GM12878 (cell line): ENCODE measurements at regions not wholly inside any gene's neighbourhood (a gene's known extent, or its start where the extent isn't known, plus 50 kb on each side); places are given as distances from the start of the nearest gene placed in this dataset.

Source experiments
- ATAC-seq: fragments of 200-7000 bp; cut with Tn5 transposase; 3 replicates; pipeline ENCODE4 v1.9.1; 2020; ENCODE audit warnings: mild to moderate bottlenecking, moderate library complexity
- BruUV-seq: library from RNA; stranded (reverse); fragments of 400-500 nt; replicated peaks from 2 replicates; lab custom pipeline; 2021; lab: Mats Ljungman, UMichigan
- CTCF ChIA-PET: fragments of 300-600 bp; sonication (Branson Sonifier 250); formaldehyde crosslinking; extraction: SDS; loops from one replicate; lab custom pipeline; 2021; ENCODE audit warnings: inconsistent platforms; lab: Yijun Ruan, JAX
- POLR2A ChIA-PET: fragments of 350-600 bp; formaldehyde crosslinking; extraction: SDS; loops from one replicate; lab custom pipeline; 2021; ENCODE audit warnings: inconsistent platforms; lab: Charles Lee
- RAD21 ChIA-PET: fragments of 300-600 bp; sonication (Branson Sonifier 250); formaldehyde crosslinking; loops from one replicate; lab custom pipeline; 2023; ENCODE audit warnings: antibody characterized with exemption; ENCODE audit not compliant: unreplicated experiment; lab: Charles Lee
- SMC1A ChIA-PET: fragments of 300-600 bp; sonication (Branson Sonifier 250); formaldehyde crosslinking; loops from one replicate; lab custom pipeline; 2023; ENCODE audit not compliant: unreplicated experiment, uncharacterized antibody; lab: Charles Lee
- DNase-seq: peaks from one replicate; pipeline ENCODE4 v3.0.0-alpha.2; 2011; ENCODE audit warnings: low read depth, low spot score
- FAIRE-seq: peaks from 3 replicates; lab custom pipeline; 2011; peaks lifted over from hg19 to GRCh38; lab: Jason Lieb, UNC
- H2AFZ ChIP-seq: 2 replicates; pipeline ENCODE4 v1.6.0; 2011; ENCODE audit warnings: low read depth, low read length, control low read depth; ENCODE audit not compliant: control insufficient read depth
- H3K27ac ChIP-seq: 2 replicates; pipeline ENCODE4 v1.5.1; 2011; ENCODE audit warnings: control low read depth; ENCODE audit not compliant: control insufficient read depth, insufficient read depth
- H3K27me3 ChIP-seq, 2 experiments: replicated peaks in 1 of 2; 2 replicates each; pipeline versions ENCODE4 v1.6.0 to v1.6.1; 2011; ENCODE audit warnings: low read length in 1 of 2; ENCODE audit not compliant: control insufficient read depth in 2 of 2, insufficient read depth in 2 of 2
- H3K36me3 ChIP-seq, 2 experiments: 2 replicates each; pipeline ENCODE4 v1.5.1; 2011; ENCODE audit warnings: low read length in 1 of 2; ENCODE audit not compliant: control insufficient read depth in 2 of 2, insufficient read depth in 2 of 2
- H3K4me1 ChIP-seq: 2 replicates; pipeline ENCODE4 v1.6.1; 2011; ENCODE audit warnings: mild to moderate bottlenecking, low read length, moderate library complexity, mixed read lengths; ENCODE audit not compliant: control insufficient read depth, insufficient read depth
- H3K4me2 ChIP-seq: 2 replicates; pipeline ENCODE4 v1.6.0; 2011; ENCODE audit warnings: control low read depth; ENCODE audit not compliant: control insufficient read depth, insufficient read depth
- H3K4me3 ChIP-seq: fragments of 200-600 bp; sonication (generic); 2 replicates; pipeline ENCODE4 v1.5.1; 2016
- H3K79me2 ChIP-seq: 2 replicates; pipeline ENCODE4 v1.6.0; 2011; ENCODE audit warnings: low read length; ENCODE audit not compliant: control insufficient read depth, insufficient read depth
- H3K9ac ChIP-seq: 2 replicates; pipeline ENCODE4 v1.8.0; 2011; ENCODE audit warnings: low read length, control low read depth, mixed read lengths; ENCODE audit not compliant: control insufficient read depth, insufficient read depth
- H3K9me3 ChIP-seq: replicated peaks from 3 replicates; pipeline ENCODE4 v1.5.1; 2011; ENCODE audit warnings: mild to moderate bottlenecking, low read length; ENCODE audit not compliant: control insufficient read depth, insufficient read depth
- H4K20me1 ChIP-seq: 2 replicates; pipeline ENCODE4 v1.6.0; 2011; ENCODE audit not compliant: control insufficient read depth, insufficient read depth
- CBX5 ChIP-seq: sonication (generic); IDR thresholded peaks from 2 replicates; pipeline ENCODE4 v1.6.1; 2016; ENCODE audit warnings: low read depth, moderate library complexity, mild to moderate bottlenecking, inconsistent platforms
- CEBPB ChIP-seq, 2 experiments: fragments of 150-350 bp in 1 of 2; IDR thresholded peaks; 2 replicates each; pipeline ENCODE4 v1.6.1; 2012 to 2014; ENCODE audit warnings: low read depth in 2 of 2, low read length in 2 of 2, borderline replicate concordance in 1 of 2, inconsistent platforms in 1 of 2
- GABPA ChIP-seq: IDR thresholded peaks from 2 replicates; pipeline ENCODE4 v1.6.1; 2014; ENCODE audit warnings: antibody characterized with exemption, low read depth, mild to moderate bottlenecking, inconsistent platforms
- GATAD2B ChIP-seq: fragments of 450-650 bp; conservative IDR thresholded peaks from 2 replicates; pipeline ENCODE4 v1.6.1; 2017; ENCODE audit warnings: low read depth, mild to moderate bottlenecking, moderate library complexity
- MTA2 ChIP-seq: fragments of 450-650 bp; IDR thresholded peaks from 2 replicates; pipeline ENCODE4 v1.6.1; 2016; ENCODE audit warnings: low read depth, mild to moderate bottlenecking, moderate library complexity
- NBN ChIP-seq: fragments of 450-650 bp; IDR thresholded peaks from 2 replicates; pipeline ENCODE4 v1.6.1; 2016
- PAX8 ChIP-seq: fragments of 450-650 bp; IDR thresholded peaks from 2 replicates; pipeline ENCODE4 v1.6.1; 2017; ENCODE audit warnings: mild to moderate bottlenecking, moderate library complexity
- SMC3 ChIP-seq: IDR thresholded peaks from 2 replicates; pipeline ENCODE4 v1.6.1; 2011; ENCODE audit warnings: low read length, improper control_type of control experiment, borderline replicate concordance
- WGBS: methylation state at CpG from one replicate; pipeline ENCODE4 v1.1.6; 2016; ENCODE audit warnings: low lambda C conversion rate; ENCODE audit not compliant: insufficient replicate concordance, insufficient coverage; ENCODE audit errors: missing lambda C conversion rate; 5-methylcytosine and 5-hydroxymethylcytosine counted together
- in situ Hi-C: fragments of 300-500 bp; cut with MboI; formaldehyde crosslinking; loops from 9 replicates; pipeline ENCODE4 v1.14.3; 2018; ENCODE audit warnings: mixed read lengths
- intact Hi-C: fragments of 100-400 bp; cut with micrococcal nuclease; formaldehyde crosslinking; loops from one replicate; pipeline ENCODE4 v1.14.2; 2022; ENCODE audit not compliant: unreplicated experiment
- TF ChIP-seq, protein P1 (sequence below): fragments of 450-650 bp; IDR thresholded peaks from 2 replicates; pipeline ENCODE4 v1.6.1; 2016; ENCODE audit warnings: mild to moderate bottlenecking, moderate library complexity, borderline replicate concordance
- TF ChIP-seq, protein P2 (sequence below): fragments of 450-650 bp; IDR thresholded peaks from 2 replicates; pipeline ENCODE4 v1.6.1; 2018; ENCODE audit warnings: mild to moderate bottlenecking, low read depth, moderate library complexity; ENCODE audit not compliant: partially characterized antibody
- TF ChIP-seq, protein P3 (sequence below): IDR thresholded peaks from 2 replicates; pipeline ENCODE4 v1.6.1; 2011; ENCODE audit warnings: borderline replicate concordance, low read depth, mild to moderate bottlenecking, moderate library complexity, low read length; ENCODE audit not compliant: insufficient read depth, poor library complexity, severe bottlenecking

DNA sequence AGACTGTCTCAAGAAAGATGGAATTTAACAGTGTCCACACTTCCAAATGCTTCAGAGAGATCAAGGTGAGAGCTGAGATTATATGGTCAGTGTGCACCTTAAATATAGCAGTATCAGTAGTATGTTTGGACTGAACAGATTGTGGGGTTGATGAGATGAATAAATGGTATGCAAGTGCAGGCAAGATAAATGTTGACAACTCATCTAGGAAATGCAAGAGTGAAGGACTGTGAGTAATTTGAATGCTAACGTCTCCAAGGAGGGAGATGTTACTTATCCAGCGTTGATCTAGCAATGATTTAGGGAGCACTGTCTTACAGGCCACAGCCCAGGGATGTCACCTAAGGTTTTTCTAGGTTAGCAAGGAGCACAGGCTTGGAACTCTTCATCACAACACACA, 170.7 kb upstream of the GALNT2 start (continued):
- TF ChIP-seq NBN (no peak), CEBPB (IDR thresholded peaks at IDR 0.05; ENCODE audit: borderline replicate concordance in 1 of 2, low read depth in 2 of 2, low read length in 2 of 2) (no peak), GATAD2B (no peak), SMC3 (no peak)
- TF ChIP-seq, protein P1, sequence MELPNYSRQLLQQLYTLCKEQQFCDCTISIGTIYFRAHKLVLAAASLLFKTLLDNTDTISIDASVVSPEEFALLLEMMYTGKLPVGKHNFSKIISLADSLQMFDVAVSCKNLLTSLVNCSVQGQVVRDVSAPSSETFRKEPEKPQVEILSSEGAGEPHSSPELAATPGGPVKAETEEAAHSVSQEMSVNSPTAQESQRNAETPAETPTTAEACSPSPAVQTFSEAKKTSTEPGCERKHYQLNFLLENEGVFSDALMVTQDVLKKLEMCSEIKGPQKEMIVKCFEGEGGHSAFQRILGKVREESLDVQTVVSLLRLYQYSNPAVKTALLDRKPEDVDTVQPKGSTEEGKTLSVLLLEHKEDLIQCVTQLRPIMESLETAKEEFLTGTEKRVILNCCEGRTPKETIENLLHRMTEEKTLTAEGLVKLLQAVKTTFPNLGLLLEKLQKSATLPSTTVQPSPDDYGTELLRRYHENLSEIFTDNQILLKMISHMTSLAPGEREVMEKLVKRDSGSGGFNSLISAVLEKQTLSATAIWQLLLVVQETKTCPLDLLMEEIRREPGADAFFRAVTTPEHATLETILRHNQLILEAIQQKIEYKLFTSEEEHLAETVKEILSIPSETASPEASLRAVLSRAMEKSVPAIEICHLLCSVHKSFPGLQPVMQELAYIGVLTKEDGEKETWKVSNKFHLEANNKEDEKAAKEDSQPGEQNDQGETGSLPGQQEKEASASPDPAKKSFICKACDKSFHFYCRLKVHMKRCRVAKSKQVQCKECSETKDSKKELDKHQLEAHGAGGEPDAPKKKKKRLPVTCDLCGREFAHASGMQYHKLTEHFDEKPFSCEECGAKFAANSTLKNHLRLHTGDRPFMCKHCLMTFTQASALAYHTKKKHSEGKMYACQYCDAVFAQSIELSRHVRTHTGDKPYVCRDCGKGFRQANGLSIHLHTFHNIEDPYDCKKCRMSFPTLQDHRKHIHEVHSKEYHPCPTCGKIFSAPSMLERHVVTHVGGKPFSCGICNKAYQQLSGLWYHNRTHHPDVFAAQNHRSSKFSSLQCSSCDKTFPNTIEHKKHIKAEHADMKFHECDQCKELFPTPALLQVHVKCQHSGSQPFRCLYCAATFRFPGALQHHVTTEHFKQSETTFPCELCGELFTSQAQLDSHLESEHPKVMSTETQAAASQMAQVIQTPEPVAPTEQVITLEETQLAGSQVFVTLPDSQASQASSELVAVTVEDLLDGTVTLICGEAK = no peak

DNA sequence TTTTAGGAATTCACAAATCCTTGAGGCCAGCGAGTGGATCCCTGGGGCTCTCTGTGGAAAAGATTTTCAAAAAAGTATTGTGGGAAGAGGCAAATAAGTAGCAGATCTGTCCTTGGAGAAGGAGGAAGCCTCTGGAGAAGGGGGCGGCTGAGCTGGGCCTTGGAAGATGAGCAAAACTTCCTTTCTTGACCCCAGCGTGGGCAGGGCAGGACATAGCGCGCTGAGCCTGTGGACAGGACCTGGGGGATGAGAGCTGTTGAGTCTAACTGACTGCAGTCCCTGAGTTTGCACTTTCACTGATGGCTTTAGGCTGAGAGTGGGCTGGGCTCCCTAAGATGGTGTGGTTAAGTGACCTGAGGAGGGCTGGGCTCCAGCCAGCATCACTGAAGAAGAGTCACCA, 170.2 kb upstream of the GALNT2 start:
- TF ChIP-seq CBX5 = no peak
- TF ChIP-seq, protein P2, sequence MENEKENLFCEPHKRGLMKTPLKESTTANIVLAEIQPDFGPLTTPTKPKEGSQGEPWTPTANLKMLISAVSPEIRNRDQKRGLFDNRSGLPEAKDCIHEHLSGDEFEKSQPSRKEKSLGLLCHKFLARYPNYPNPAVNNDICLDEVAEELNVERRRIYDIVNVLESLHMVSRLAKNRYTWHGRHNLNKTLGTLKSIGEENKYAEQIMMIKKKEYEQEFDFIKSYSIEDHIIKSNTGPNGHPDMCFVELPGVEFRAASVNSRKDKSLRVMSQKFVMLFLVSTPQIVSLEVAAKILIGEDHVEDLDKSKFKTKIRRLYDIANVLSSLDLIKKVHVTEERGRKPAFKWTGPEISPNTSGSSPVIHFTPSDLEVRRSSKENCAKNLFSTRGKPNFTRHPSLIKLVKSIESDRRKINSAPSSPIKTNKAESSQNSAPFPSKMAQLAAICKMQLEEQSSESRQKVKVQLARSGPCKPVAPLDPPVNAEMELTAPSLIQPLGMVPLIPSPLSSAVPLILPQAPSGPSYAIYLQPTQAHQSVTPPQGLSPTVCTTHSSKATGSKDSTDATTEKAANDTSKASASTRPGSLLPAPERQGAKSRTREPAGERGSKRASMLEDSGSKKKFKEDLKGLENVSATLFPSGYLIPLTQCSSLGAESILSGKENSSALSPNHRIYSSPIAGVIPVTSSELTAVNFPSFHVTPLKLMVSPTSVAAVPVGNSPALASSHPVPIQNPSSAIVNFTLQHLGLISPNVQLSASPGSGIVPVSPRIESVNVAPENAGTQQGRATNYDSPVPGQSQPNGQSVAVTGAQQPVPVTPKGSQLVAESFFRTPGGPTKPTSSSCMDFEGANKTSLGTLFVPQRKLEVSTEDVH = no peak
- TF ChIP-seq GABPA = no peak
- TF ChIP-seq, protein P3, sequence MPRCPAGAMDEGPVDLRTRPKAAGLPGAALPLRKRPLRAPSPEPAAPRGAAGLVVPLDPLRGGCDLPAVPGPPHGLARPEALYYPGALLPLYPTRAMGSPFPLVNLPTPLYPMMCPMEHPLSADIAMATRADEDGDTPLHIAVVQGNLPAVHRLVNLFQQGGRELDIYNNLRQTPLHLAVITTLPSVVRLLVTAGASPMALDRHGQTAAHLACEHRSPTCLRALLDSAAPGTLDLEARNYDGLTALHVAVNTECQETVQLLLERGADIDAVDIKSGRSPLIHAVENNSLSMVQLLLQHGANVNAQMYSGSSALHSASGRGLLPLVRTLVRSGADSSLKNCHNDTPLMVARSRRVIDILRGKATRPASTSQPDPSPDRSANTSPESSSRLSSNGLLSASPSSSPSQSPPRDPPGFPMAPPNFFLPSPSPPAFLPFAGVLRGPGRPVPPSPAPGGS = no peak
- no peak for TF ChIP-seq PAX8
- TF ChIP-seq MTA2 = no peak
- TF ChIP-seq, all 136 proteins: peak for 0
- no peak for ATAC-seq
- Histone ChIP-seq H3K4me1 (no peaks in the 10 kb centered on the region), H3K36me3 (no peaks in the 10 kb centered on the region), H3K27me3 (peaks cover 0 to 2% of the 10 kb centered on the region in 2 experiments; a peak in 1 of 4 replicates), H3K4me2 (no peak overlapping the region), H3K9ac (no peak overlapping the region), H2AFZ (no peak overlapping the region), H3K9me3 (no peaks in the 10 kb centered on the region), H3K4me3 (no peak overlapping the region), H3K79me2 (no peaks in the 10 kb centered on the region), H3K27ac (no peak overlapping the region), H4K20me1 (no peaks in the 10 kb centered on the region)
- DNase-seq = no peak
- CTCF ChIA-PET = no interaction called here
- in situ Hi-C loops = no loop called here
- POLR2A ChIA-PET = no interaction called here
- SMC1A ChIA-PET = interaction anchor here (4.2 kb wide), 1 partner anchor 13 kb away, joined by 14 read pairs; no protein-coding TSS in a partner anchor
- WGBS = 69% methylated on average over 5 of the region's 5 CpGs
- FAIRE-seq = no peak
- RAD21 ChIA-PET = no interaction called here
- BruUV-seq = no TSS peak
- intact Hi-C loops = no loop called here
